ENCODE measurements at regions not wholly inside any gene's neighbourhood (a gene's known extent, or its start where the extent isn't known, plus 50 kb on each side); places are given as distances from the start of the nearest gene placed in this dataset.

DNA sequence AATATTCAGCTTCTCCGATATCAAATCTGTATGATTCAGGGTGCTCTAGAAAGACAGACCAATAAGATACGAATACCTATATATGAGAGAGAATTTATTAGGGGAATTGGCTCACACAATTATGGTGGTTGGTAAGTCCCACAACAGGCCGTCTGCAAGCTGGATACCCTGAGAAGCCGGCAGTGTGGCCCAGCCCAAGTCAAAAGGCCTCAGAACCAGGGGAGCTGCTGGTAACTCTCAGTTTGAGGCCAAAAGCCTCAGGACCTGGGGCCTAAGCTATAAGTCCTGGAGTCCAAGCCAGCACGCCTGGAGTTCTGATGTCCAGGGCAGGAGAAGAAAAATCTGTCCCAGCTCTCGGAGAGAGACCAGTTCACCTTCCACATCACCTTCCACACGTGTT, 318.7 kb downstream of the BRD1 start:
- no peak for DNase-seq (ENCODE audit: low read depth)
- no peak overlapping the region for H3K4me3 ChIP-seq (ENCODE audit: low read length)
- TF ChIP-seq, protein P1, sequence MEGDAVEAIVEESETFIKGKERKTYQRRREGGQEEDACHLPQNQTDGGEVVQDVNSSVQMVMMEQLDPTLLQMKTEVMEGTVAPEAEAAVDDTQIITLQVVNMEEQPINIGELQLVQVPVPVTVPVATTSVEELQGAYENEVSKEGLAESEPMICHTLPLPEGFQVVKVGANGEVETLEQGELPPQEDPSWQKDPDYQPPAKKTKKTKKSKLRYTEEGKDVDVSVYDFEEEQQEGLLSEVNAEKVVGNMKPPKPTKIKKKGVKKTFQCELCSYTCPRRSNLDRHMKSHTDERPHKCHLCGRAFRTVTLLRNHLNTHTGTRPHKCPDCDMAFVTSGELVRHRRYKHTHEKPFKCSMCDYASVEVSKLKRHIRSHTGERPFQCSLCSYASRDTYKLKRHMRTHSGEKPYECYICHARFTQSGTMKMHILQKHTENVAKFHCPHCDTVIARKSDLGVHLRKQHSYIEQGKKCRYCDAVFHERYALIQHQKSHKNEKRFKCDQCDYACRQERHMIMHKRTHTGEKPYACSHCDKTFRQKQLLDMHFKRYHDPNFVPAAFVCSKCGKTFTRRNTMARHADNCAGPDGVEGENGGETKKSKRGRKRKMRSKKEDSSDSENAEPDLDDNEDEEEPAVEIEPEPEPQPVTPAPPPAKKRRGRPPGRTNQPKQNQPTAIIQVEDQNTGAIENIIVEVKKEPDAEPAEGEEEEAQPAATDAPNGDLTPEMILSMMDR (IDR thresholded peaks at IDR 0.05; ENCODE audit: insufficient read depth, low read depth, low read length, missing control alignments): no peak

GRCh38 chr22:49508561-49508960, 319.1 kb downstream of the BRD1 start:
- DNase-seq (ENCODE audit: low read depth): no peak
- H3K4me3 ChIP-seq (ENCODE audit: low read length): no peak overlapping the region
- TF ChIP-seq, protein P1 (IDR thresholded peaks at IDR 0.05; ENCODE audit: insufficient read depth, low read depth, low read length, missing control alignments): no peak

- no peak for DNase-seq (ENCODE audit: low read depth)
- no peak overlapping the region for H3K4me3 ChIP-seq (ENCODE audit: low read length)
- TF ChIP-seq, protein P1 (IDR thresholded peaks at IDR 0.05; ENCODE audit: insufficient read depth, low read depth, low read length, missing control alignments): no peak
Measured at GRCh38 chr22:49507607-49508292, 319.9 kb downstream of the BRD1 start.

DNA sequence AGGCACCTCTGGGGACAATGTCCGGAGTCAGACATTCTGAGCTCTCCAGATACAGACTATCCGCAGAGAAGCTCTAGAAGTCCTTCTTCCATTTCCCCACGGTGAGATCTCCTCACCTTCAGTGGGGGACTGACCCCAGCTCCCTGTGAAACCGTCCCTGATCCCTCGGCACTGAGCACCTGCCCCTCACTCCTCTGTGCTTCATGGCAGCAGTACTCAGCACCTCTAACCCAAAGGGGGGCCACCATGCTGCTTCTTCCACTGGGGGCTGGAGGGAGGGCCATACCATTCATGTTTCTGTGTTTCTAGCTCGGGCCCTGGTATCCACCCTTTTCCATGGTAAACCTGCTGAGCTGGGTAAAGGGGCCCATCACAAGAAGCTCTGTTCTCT, 321.7 kb downstream of the BRD1 start:
- no peak for DNase-seq (ENCODE audit: low read depth)
- TF ChIP-seq, protein P1 (IDR thresholded peaks at IDR 0.05; ENCODE audit: insufficient read depth, low read depth, low read length, missing control alignments): no peak
- H3K4me3 ChIP-seq (ENCODE audit: low read length): no peak overlapping the region

DNA sequence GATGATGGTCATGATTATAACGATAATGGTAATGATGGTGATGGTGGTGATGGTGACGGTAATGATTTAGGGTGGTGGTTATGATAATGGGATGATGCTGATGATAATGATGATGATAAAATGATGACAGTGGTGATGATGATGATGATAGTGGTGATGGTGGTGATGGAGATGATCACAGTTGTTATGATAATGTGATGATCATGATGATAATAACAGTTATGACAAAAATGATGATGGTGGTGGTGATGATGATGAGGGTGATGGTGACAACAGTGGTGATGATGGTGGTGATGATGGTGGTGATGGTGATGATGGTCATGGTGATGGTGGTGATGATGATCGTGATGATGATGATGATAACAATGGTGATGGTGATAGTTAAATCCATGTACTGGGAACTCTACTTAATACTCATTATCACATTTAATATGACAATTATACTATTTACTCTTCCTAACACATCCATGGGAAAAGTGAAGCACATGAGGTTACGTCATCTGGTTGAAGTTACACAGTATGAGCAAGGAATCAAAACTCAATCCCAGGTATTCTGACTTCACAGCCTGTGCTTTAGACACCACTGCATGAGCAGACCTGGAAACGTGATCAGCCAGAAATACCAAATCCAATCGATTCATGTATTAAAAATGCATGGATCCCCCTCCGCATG, 322.2 kb downstream of the BRD1 start:
- TF ChIP-seq, protein P1 (IDR thresholded peaks at IDR 0.05; ENCODE audit: insufficient read depth, low read depth, low read length, missing control alignments): no peak
- no peak for DNase-seq (ENCODE audit: low read depth)
- no peak overlapping the region for H3K4me3 ChIP-seq (ENCODE audit: low read length)

- no peak for DNase-seq (ENCODE audit: low read depth)
- H3K4me3 ChIP-seq (ENCODE audit: low read length): no peak overlapping the region
- TF ChIP-seq, protein P1 (IDR thresholded peaks at IDR 0.05; ENCODE audit: insufficient read depth, low read depth, low read length, missing control alignments): no peak
Measured at GRCh38 chr22:49503896-49504521, 323.7 kb downstream of the BRD1 start.

Data from epithelial cell of esophagus (primary cell).